H9 (cell line): ENCODE measurements at regions not wholly inside any gene's neighbourhood (a gene's known extent, or its start where the extent isn't known, plus 50 kb on each side); places are given as distances from the start of the nearest gene placed in this dataset.

Experiments used
- DNase-seq: peaks from one replicate; pipeline ENCODE4 v3.0.0-alpha.2; 2017
- H2AFZ ChIP-seq: one replicate; pipeline ENCODE4 v1.6.1; 2013; ENCODE audit warnings: mild to moderate bottlenecking, low read length, control low read depth, moderate library complexity
- H2AK5ac ChIP-seq: 2 replicates; pipeline ENCODE4 v1.6.1; 2013; ENCODE audit warnings: low read length, control low read depth, mixed read lengths; ENCODE audit not compliant: insufficient read length
- H2BK120ac ChIP-seq: one replicate; pipeline ENCODE4 v1.6.1; 2013; ENCODE audit warnings: low read depth, mild to moderate bottlenecking, low read length, control low read depth, inconsistent platforms; ENCODE audit not compliant: poor library complexity, severe bottlenecking
- H2BK12ac ChIP-seq: 2 replicates; pipeline ENCODE4 v1.6.1; 2013; ENCODE audit warnings: low read length, control low read depth, mixed read lengths, low read depth; ENCODE audit not compliant: insufficient read length
- H2BK15ac ChIP-seq: 2 replicates; pipeline ENCODE4 v1.6.1; 2013; ENCODE audit warnings: low read depth, low read length, control low read depth
- H2BK20ac ChIP-seq: one replicate; pipeline ENCODE4 v1.6.1; 2013; ENCODE audit warnings: low read depth, mild to moderate bottlenecking, low read length, control low read depth, inconsistent platforms; ENCODE audit not compliant: poor library complexity, severe bottlenecking
- H2BK5ac ChIP-seq: 2 replicates; pipeline ENCODE4 v1.6.1; 2013; ENCODE audit warnings: low read length, control low read depth, mixed read lengths; ENCODE audit not compliant: insufficient read length
- H3K14ac ChIP-seq: 2 replicates; pipeline ENCODE4 v1.6.1; 2013; ENCODE audit warnings: low read length, control low read depth; ENCODE audit not compliant: insufficient read depth
- H3K18ac ChIP-seq: 2 replicates; pipeline ENCODE4 v1.6.1; 2013; ENCODE audit warnings: low read depth, mild to moderate bottlenecking, mixed read lengths, low read length, control low read depth; ENCODE audit not compliant: insufficient read length
- H3K23ac ChIP-seq: 2 replicates; pipeline ENCODE4 v1.6.1; 2013; ENCODE audit warnings: low read length, control low read depth, mixed read lengths, low read depth; ENCODE audit not compliant: insufficient read length
- H3K23me2 ChIP-seq: 2 replicates; pipeline ENCODE4 v1.6.1; 2013; ENCODE audit warnings: low read depth, mild to moderate bottlenecking, mixed read lengths, low read length, control low read depth; ENCODE audit not compliant: insufficient read length, poor library complexity, severe bottlenecking
- H3K27ac ChIP-seq: 2 replicates; pipeline ENCODE4 v1.5.1; 2013; ENCODE audit warnings: low read length, control low read depth, mixed read lengths, low read depth; ENCODE audit not compliant: insufficient read length
- H3K27me3 ChIP-seq: 2 replicates; pipeline ENCODE4 v1.6.1; 2013; ENCODE audit warnings: low read length, control low read depth, inconsistent platforms; ENCODE audit not compliant: insufficient read depth
- H3K4ac ChIP-seq: 2 replicates; pipeline ENCODE4 v1.6.1; 2013; ENCODE audit warnings: low read depth, mild to moderate bottlenecking, control low read depth, inconsistent platforms, low read length, moderate library complexity
- H3K4me1 ChIP-seq: 2 replicates; pipeline ENCODE4 v1.6.1; 2013; ENCODE audit warnings: low read length, control low read depth, inconsistent platforms; ENCODE audit not compliant: insufficient read depth
- H3K4me2 ChIP-seq: 2 replicates; pipeline ENCODE4 v1.6.1; 2013; ENCODE audit warnings: low read length, control low read depth, mixed read lengths; ENCODE audit not compliant: insufficient read length, insufficient read depth
- H3K56ac ChIP-seq: 2 replicates; pipeline ENCODE4 v1.6.1; 2013; ENCODE audit warnings: low read depth, mild to moderate bottlenecking, mixed read lengths, low read length, control low read depth; ENCODE audit not compliant: insufficient read length
- H3K79me1 ChIP-seq: 2 replicates; pipeline ENCODE4 v1.6.1; 2013; ENCODE audit warnings: low read depth, mild to moderate bottlenecking, moderate library complexity, low read length, control low read depth, inconsistent platforms; ENCODE audit not compliant: insufficient read depth, poor library complexity, severe bottlenecking
- H3K79me2 ChIP-seq: 2 replicates; pipeline ENCODE4 v1.6.1; 2013; ENCODE audit warnings: low read length, control low read depth, inconsistent platforms; ENCODE audit not compliant: insufficient read depth
- H3K9ac ChIP-seq: 2 replicates; pipeline ENCODE4 v1.6.1; 2013; ENCODE audit warnings: low read length, control low read depth, mixed read lengths; ENCODE audit not compliant: insufficient read length; ENCODE audit errors: extremely low read depth
- H3K9me3 ChIP-seq: one replicate; pipeline ENCODE4 v1.6.1; 2013; ENCODE audit warnings: low read depth, low read length, inconsistent platforms; ENCODE audit not compliant: control insufficient read depth
- H3T11ph ChIP-seq: one replicate; pipeline ENCODE4 v1.6.1; 2013; ENCODE audit warnings: mild to moderate bottlenecking, low read length, control low read depth, inconsistent platforms
- H4K20me1 ChIP-seq: one replicate; pipeline ENCODE4 v1.6.1; 2013; ENCODE audit not compliant: control insufficient read depth, insufficient read length, insufficient read depth
- H4K5ac ChIP-seq: 2 replicates; pipeline ENCODE4 v1.6.1; 2013; ENCODE audit warnings: low read depth, mild to moderate bottlenecking, mixed read lengths, low read length, control low read depth; ENCODE audit not compliant: insufficient read length
- H4K8ac ChIP-seq: replicated peaks from 2 replicates; pipeline ENCODE4 v1.6.1; 2013; ENCODE audit warnings: low read length, control low read depth, mixed read lengths, low read depth; ENCODE audit not compliant: insufficient read length
- H4K91ac ChIP-seq: 2 replicates; pipeline ENCODE4 v1.6.1; 2013; ENCODE audit warnings: low read depth, mild to moderate bottlenecking, moderate library complexity, mixed read lengths, low read length, control low read depth; ENCODE audit not compliant: insufficient read length
- H3K27ac Mint-ChIP-seq, 3 experiments: 2 replicates in 2 of 3; 3 replicates in 1 of 3; pipeline ENCODE4 v1.8.0; 2020 to 2021; ENCODE audit warnings: mixed read lengths in 3 of 3, mild to moderate bottlenecking in 1 of 3, moderate library complexity in 1 of 3
- H3K27me3 Mint-ChIP-seq: 2 replicates; pipeline ENCODE4 v1.8.0; 2021; ENCODE audit warnings: low read depth, mild to moderate bottlenecking, moderate library complexity, mixed read lengths
- H3K36me3 Mint-ChIP-seq, 3 experiments: 2 replicates in 2 of 3; 3 replicates in 1 of 3; pipeline ENCODE4 v1.8.0; 2020 to 2021; ENCODE audit warnings: low read depth in 3 of 3, mixed read lengths in 3 of 3; ENCODE audit not compliant: insufficient read depth in 1 of 3
- H3K4me1 Mint-ChIP-seq, 2 experiments: 2 replicates each; pipeline ENCODE4 v1.8.0; 2020; ENCODE audit warnings: mixed read lengths in 2 of 2
- H3K4me3 Mint-ChIP-seq, 2 experiments: 2 replicates in 1 of 2; 3 replicates in 1 of 2; pipeline ENCODE4 v1.8.0; 2020 to 2021; ENCODE audit warnings: mild to moderate bottlenecking in 2 of 2, mixed read lengths in 2 of 2, moderate library complexity in 1 of 2
- H3K9me3 Mint-ChIP-seq, 2 experiments: 2 replicates in 1 of 2; 3 replicates in 1 of 2; pipeline ENCODE4 v1.8.0; 2020; ENCODE audit warnings: mild to moderate bottlenecking in 2 of 2, mixed read lengths in 2 of 2, moderate library complexity in 1 of 2
- WGBS: extraction: QIAGEN DNeasy Blood & Tissue Kit; methylation state at CpG from one replicate; pipeline ENCODE4 v1.1.7; 2013; ENCODE audit warnings: missing lambda C conversion rate, low lambda C conversion rate, mixed read lengths; ENCODE audit not compliant: insufficient read length; ENCODE audit errors: extremely low coverage; 5-methylcytosine and 5-hydroxymethylcytosine counted together
- TF ChIP-seq, protein P1 (sequence below): fragments of 200-600 bp; sonication (generic); conservative IDR thresholded peaks from 3 replicates; pipeline ENCODE4 v1.8.0; 2021; ENCODE audit warnings: antibody characterized with exemption, mild to moderate bottlenecking

DNA sequence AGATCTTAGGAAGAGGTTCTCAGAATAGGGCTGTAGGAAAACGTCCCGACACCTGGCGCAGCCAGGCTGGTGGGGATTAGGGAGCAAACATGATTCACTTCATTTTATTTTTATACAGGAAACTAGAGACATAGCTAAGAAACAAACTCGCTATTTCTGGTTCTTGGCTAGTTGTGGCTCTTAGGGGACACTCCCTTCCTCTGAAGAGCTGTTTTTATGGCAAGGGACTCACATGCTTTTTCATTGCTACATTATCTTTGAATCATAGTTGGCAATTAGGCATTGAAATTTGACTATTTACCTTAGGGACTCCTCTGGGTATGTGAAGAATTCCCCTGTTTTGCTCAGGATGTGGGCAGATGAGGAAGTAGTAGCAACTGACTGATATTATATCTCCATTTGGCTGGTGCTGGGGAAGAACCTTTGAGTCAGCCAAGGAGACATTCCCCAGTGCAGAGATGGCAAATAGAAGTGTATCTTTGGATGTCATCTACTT is 174.5 kb downstream of the SMIM20 start:
- H3K27ac ChIP-seq, result no peak overlapping the region
- no peak overlapping the region for H3K4ac ChIP-seq
- H3K79me2 ChIP-seq, result no peaks in the 10 kb centered on the region
- H2BK120ac ChIP-seq, result no peak overlapping the region
- H3K4me1 ChIP-seq, result 0 out of 2 replicates have a peak, but pooled peaks cover 2% of the 10 kb centered on the region
- H3K27me3 ChIP-seq, result no peaks in the 10 kb centered on the region
- no peaks in the 10 kb centered on the region for H3K9me3 ChIP-seq
- H2BK15ac ChIP-seq, result no peak overlapping the region
- DNase-seq, result no peak
- H3K23ac ChIP-seq, result no peak overlapping the region
- no peak overlapping the region for H2AK5ac ChIP-seq
- H3K56ac ChIP-seq, result no peak overlapping the region
- no peaks in the 10 kb centered on the region for H3K79me1 ChIP-seq
- H3T11ph ChIP-seq, result no peak overlapping the region
- no peaks in the 10 kb centered on the region for H3K23me2 ChIP-seq
- peaks cover 4 to 13% (median 9%) of the 10 kb centered on the region in 3 experiments; a peak in 6 of 7 replicates for H3K36me3 Mint-ChIP-seq
- peaks cover 2 to 6% of the 10 kb centered on the region in 2 experiments; a peak in 3 of 4 replicates for H3K4me1 Mint-ChIP-seq
- H2BK12ac ChIP-seq, result no peak overlapping the region
- no CpG with 5 or more reads among the region's 4 CpGs for WGBS
- H3K18ac ChIP-seq, result no peak overlapping the region
- no peak overlapping the region for H4K8ac ChIP-seq
- H3K9ac ChIP-seq, result no peak overlapping the region
- H3K9me3 Mint-ChIP-seq, result peaks cover 17 to 24% of the 10 kb centered on the region in 2 experiments
- no peak overlapping the region for H4K5ac ChIP-seq
- no peak overlapping the region for H2BK20ac ChIP-seq
- no peaks in the 10 kb centered on the region; the same call in 1 of the 2 replicates for H3K27me3 Mint-ChIP-seq
- no peak overlapping the region for H4K91ac ChIP-seq
- H3K4me2 ChIP-seq, result no peak overlapping the region
- no peak overlapping the region for H3K27ac Mint-ChIP-seq
- no peak overlapping the region for H3K14ac ChIP-seq
- TF ChIP-seq, protein P1, sequence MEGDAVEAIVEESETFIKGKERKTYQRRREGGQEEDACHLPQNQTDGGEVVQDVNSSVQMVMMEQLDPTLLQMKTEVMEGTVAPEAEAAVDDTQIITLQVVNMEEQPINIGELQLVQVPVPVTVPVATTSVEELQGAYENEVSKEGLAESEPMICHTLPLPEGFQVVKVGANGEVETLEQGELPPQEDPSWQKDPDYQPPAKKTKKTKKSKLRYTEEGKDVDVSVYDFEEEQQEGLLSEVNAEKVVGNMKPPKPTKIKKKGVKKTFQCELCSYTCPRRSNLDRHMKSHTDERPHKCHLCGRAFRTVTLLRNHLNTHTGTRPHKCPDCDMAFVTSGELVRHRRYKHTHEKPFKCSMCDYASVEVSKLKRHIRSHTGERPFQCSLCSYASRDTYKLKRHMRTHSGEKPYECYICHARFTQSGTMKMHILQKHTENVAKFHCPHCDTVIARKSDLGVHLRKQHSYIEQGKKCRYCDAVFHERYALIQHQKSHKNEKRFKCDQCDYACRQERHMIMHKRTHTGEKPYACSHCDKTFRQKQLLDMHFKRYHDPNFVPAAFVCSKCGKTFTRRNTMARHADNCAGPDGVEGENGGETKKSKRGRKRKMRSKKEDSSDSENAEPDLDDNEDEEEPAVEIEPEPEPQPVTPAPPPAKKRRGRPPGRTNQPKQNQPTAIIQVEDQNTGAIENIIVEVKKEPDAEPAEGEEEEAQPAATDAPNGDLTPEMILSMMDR, result no peak
- H4K20me1 ChIP-seq, result no peaks in the 10 kb centered on the region
- H2BK5ac ChIP-seq, result no peak overlapping the region
- no peak overlapping the region for H3K4me3 Mint-ChIP-seq
- H2AFZ ChIP-seq, result no peak overlapping the region
